ENCODE measurements at regions not wholly inside any gene's neighbourhood (a gene's known extent, or its start where the extent isn't known, plus 50 kb on each side); places are given as distances from the start of the nearest gene placed in this dataset.

DNA sequence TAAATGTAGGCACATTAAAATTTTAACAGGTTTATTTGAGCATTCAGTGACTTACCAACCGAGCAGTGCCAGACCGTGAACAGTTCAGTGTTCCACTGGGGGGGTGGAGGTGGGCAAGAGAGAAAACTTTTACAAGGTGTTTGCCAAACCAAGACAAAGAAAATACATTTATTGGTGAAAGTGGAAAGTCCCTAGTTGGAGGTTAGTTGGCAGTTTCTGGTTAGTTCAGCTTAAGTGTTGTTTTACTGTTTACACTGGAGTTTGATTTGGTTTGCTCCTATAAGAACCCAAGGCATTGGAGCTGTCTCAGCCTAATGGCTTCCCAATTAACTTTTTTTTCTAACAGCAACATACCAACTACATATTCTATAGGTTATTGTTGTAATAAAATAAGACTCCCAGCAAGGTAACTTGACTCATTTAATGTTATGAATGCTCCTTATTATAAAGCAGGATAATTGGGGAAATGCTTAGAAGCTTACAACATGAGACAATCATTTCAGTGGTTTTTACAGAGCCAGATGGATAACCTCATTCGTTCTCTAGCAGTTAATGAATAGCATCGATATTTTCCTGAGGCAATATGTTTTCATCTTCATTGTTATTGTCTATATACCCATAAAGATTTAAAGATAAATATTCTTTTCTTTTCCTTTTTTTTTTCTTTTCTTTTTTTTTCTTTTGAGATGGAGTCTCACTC, 115.8 kb downstream of the ETNK1 start:
- DNase-seq = no peak

DNA sequence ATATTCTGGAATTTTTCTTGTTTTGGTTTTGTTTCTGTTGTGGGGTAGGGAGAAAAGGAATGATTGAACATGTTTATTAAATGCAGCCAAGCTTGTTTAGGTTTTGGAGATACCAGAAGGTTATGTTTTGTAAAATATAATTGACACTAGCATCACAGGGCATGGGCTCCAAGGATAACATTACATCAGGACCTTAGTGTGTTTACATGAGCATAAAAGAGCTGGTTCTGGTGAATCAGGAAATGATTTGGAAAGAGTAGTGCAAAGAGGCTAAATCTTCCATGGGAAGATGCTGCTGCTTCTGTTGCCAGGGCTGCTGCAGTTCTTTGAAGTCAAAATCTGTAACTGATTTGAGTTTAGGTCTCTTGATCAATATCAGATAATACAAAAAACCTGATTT, 118.7 kb downstream of the ETNK1 start:
- no peak for DNase-seq

DNA sequence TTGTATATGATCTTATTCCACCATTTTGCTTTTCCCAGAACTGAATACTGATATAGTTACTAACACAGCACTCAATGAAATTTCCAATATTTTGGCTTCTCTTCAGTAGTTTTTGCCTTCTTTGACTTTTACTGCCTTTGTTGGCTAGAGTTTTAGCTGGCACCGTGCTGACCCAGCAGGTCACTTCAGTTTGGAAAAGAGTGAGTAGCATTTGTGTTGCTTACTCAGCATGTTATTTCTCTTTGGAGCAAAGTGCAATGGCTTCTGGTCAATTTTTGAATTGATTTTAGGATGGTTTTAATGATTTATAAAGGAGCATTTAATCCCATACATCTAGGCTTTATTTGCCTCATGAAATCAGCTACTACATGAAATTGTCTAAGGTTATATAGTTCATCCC, 119.2 kb downstream of the ETNK1 start:
- no peak for DNase-seq

DNA sequence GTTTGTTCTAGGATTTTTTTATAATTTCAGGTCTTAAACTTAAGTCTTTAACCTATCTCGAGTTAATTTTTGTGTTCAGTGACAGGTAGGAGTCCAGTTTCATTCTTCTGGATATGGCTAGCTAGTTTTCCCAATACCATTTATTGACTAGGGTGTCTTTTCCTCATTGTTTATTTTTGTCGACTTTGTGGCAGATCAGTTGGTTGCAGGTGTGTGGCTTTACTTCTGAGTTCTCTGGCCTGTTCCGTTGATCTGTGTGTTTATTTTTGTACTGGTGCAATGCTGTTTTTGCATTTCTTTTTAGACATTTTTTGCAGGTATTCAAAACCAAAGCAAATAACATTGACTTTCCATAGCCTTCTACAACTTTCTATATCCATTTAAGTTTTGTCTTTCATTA, 121.7 kb downstream of the ETNK1 start:
- DNase-seq = no peak

DNA sequence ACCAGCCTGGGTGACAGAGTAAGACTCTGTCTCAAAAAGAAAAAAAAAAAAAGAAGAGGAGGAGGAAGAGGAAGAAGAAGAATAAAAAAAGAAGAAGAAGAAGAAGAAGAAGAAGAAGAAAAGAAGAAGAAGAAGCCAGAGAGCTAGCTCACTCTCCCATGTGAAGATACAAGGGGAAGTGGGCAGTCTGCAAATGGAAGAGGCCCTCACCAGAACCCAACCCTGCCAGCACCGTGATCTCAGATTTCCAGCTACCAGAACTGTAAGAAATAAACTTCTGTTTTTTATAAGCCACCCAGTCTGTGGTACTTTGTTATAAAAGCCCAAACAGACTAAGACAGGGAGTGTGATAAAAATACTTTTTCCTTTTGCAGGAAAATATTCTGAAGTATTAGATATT, 130.7 kb downstream of the ETNK1 start:
- DNase-seq = no peak

DNA sequence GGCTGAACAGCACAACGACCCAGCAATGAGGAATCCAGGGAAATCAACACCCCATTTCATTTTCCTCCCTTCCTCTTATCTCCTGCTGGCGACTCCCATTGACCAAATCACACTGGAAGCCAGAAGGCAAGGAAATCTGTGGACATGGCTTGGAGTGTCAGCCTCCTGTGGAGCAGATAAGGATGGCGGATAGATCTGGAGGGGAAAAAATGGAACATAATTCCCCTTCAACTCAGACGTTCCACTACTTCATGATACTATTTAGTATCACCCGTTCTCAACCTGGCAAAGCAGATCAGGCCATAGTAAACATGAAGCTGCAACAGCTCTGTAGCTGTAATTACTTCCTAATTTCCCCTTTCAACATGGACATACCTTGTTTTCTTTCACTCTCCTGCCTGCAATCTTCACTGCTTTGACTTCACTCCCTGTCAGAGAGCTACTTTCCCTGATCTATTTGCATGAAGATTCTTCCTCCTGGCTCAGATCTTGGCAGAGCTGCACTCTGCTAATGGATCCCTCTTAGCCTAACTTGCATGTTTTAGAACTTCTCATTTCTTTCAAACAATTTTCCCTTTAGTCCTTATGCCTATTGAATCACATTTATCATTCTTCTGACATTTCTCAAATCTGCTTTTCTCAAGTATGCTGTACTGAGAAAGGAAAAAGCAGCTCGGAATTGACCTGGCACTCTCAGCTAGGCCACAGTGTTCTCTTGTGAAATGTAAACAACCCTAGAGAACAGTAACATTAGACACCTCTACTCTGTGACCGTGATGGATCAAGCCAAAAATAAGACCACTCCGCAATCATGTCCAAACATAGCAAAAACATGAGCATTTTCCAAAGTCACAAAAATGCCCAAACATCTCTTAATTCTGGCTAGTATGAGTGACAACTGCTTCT, 135.1 kb downstream of the ETNK1 start:
- DNase-seq = no peak

DNA sequence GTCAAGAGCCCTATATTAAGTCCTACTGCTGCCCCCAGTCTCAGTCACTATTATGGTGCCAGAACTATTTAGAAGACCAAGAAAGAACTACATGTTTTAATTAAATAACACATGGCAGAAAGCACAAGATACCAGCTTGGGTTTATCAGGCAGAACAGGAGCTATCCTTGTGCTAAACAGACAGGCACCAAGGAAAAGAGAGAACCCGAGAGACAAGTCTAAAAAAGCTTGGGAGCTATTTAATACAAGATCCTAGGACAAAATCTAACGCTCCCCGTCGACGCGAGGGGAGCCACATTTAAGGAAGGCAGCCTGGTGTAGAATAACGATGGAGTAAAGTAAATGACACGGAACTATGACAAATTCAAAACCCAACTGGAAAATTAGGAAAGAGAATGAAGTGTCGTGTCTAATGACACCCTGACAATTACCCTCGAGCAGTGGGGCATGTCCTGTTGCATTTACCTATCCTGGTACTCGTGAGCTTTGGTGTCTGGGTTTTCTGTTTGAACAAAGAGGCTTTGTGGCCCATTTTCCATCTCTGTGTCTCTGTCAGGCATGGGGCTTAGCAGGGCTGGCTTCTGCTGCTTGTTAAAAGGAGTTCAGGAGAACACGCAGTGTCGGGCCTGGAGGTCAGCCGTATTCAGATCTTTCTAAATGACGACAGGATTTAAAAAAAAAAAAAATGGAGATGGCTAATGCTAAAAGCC, 140.6 kb downstream of the ETNK1 start:
- DNase-seq = no peak

DNA sequence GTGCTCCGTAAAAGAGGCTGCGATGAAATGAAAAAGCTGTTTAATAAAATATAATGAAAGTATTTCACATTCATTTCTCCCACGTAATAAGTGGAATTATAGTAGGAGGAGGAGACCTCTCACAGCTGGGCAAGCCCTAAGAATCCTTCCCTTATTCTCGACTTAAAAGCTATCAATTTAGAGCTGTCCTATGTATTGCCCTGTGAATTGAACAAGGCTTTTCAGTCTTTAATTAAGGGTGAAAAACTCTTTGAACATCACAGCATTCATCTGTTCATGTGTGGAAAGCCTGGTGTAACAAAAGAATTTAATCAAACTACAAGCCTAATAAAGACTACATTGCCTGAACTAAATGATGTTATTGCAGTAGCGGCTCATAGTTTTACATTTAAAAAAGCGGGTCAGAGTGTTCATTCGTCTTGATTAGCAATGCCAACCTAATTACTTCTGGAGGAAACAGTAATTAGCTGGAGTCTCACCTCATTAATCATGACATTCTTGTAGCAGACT, 142.0 kb downstream of the ETNK1 start:
- DNase-seq = no peak

DNA sequence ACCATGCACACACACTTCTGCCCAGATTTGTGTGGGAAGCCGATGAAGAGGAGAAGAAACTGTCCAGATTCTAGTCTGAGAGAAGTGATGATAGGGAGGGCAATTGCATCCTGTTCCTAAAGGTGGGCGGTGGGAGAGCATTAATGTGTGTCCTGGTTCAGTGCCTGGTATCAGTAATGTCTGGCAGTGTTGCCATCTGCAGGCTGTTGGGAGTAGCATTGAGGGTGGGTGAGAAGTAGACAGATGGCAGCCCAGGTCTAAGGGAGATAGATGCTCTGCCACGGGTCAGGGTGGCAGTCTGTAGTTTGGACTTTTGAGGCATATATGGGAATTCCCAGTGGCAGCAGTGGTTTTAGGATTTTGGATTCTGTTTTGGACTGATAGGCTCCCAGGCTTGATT, 156.4 kb downstream of the ETNK1 start:
- no peak for DNase-seq

DNA sequence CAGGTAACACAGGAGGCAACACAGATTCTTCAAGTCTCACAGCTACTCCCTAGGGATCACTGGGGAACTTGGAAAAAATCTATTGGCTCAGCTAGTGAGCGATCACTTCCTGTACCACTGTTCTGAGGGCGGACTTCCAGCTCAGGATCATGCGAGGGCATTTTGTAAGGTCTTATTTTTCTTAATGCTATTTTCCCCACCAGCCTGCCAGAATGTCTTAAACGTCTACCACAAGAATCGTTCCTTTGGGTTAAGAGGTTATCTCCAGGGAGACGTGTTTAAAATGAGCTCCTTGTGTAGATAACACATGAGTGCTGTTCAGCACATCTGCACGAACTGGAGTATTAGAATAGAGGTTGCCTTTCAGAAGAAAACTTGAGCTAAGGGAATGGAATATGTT, 162.6 kb downstream of the ETNK1 start:
- peak in 1 of 2 donors; percentile 12 for DNase-seq

DNA sequence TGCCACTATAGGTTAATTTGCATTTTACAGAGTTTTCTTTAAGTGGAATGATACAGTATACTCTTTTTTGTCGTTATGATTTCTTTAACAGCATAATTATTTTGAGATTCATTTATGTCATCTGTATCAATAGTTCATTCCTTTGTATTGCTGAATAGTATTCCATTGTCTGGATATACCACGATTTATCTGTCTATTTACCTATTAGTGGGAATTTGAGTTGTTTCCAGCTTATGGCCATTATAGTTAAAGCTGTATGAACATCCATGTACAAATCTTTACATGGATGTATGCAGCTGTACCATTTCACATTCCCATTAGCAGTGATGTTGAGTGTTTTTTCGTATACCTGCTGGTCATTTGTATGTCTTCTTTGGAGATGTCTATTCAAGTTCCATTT, 163.9 kb downstream of the ETNK1 start:
- DNase-seq = no peak

DNA sequence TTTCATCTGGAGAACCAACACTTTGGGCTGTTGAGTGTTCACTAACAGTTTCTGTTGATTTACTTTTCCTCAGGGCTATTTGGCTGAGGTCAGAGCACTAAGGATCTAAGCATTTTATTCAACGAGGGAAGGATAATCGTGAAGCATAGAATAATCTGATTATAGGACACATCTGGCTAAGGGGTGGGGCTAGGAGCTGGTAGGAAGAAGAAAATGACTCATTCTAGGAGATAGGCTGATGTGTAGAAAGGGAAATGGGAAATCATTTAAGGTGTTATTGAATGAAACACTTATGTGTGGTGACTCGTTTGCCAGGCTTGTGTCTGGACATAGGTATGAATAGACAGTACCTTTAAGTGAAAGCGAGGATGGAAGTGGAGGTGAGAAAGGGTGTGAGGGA, 167.2 kb downstream of the ETNK1 start:
- DNase-seq = no peak

DNA sequence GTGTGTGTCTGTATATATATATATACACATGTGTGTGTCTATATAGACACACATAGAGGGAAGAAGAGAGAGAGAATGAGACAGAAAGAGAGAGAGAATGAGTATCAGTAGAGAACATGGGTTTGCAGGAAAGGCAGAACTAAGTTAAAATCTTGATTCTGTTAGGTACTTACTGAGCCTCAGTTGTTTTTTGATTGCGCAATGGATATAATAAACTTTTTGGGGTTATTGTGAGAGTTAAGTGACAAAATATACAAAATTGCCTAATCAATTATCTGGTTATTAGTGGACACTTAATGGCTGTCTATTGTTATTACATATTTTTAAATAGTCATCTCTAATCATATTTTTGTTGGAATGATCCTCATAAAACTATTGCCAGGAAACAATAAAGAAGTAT, 169.0 kb downstream of the ETNK1 start:
- no peak for DNase-seq

DNA sequence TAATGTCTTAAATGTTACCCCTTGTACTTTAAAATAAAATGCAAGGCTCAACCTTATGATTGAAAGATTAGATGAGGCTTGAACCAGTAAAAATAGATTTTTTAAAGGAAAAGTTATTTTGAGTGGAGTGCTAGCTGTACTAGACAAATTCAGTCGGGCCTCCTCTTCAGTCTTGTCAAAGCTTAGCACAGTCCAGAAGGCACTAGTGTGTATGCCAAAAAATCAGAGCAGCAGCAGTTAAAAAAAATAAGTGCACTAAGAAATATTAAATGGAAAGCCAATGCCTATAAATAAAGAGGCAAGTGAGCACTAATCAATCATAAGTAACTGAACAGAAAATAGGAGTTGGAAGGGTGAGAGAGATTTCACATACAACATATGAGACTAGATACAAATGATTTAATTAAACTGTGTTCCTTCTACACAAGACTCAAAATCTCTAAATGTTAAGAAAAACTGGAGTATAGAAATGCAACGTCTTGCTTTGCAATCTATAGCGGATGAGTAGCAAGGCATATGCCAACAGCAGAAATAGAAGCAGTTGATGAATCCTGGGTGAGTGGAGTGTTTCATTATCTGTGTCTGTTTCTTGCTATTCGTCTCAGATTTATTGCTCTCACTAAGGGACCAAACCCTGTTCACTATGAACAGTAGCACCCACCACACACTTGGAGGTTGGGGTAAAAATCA, 172.1 kb downstream of the ETNK1 start:
- DNase-seq = no peak

DNA sequence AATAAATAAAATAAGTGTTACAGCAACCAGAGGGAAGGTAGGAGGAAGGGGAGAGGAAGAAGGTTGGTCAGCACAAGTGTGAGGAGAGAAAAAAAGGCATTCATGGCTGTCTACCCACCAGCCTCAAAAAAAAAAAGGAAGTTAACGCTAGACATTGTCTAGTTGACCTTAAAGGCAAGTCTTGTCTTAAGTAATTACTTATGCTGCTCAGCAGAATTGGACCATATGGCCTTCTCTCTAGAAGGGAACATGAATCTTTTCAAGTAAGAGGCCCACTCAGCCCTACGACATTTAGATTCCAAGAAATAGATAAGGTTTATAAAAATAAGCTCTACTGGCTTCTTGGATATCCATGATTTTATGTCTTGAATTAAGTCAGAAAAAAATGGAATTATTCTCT, 172.7 kb downstream of the ETNK1 start:
- DNase-seq = no peak

DNA sequence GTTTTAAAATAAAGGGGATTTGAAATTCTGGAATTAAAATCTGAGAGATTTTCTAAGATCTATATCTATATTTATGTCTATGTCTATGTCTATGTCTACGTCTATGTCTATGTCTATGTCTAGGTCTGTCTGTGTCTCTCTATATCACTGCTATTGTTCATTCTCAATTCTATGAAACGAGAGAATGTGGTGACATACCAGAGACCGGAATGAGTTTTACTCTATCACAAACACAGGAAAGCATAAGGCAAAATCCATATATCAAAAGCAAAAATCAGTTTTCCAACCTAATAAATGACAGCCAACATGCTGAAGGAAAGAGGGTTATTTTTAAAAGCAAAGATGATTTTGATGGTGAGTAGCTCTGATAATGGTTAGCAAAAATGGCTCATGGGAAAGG, 173.1 kb downstream of the ETNK1 start:
- DNase-seq = no peak

DNA sequence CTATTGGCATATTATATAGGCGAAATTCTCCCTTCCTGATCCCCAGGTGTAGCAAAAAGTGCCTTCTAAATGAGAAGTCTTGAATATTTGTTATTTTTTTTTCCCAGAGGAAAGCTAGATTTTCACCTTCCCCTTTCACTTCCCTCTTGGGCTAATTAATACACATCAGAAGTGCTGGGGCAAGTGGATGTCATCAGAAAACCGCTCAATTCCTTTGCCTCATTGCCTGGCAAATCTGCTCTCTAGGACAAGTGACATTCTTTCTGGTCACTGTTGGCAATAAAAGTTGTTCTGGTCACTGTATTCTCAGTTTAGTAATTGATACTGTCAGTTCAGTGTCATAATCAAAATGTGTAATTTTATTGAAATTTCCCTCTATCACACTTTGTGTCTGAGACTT, 174.5 kb downstream of the ETNK1 start:
- DNase-seq = no peak

DNA sequence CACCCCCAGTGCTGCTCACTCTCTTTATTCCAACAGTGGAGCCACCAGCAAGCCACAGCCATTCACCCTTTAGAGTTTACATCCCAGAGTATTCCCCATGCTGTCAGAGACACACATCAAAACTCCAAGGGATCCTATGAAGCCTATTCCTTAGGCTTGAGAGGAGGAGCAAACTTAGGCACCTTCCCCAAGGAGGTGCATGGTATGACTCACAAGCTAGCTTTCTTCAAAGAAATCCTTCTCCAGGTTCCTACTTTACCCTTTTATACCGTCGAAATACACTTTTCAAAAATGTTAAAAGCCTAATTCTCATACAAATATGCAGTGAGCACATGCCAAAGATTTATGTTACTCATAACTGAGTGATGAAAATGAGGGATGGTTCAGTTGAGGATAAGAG, 175.4 kb downstream of the ETNK1 start:
- DNase-seq = no peak

DNA sequence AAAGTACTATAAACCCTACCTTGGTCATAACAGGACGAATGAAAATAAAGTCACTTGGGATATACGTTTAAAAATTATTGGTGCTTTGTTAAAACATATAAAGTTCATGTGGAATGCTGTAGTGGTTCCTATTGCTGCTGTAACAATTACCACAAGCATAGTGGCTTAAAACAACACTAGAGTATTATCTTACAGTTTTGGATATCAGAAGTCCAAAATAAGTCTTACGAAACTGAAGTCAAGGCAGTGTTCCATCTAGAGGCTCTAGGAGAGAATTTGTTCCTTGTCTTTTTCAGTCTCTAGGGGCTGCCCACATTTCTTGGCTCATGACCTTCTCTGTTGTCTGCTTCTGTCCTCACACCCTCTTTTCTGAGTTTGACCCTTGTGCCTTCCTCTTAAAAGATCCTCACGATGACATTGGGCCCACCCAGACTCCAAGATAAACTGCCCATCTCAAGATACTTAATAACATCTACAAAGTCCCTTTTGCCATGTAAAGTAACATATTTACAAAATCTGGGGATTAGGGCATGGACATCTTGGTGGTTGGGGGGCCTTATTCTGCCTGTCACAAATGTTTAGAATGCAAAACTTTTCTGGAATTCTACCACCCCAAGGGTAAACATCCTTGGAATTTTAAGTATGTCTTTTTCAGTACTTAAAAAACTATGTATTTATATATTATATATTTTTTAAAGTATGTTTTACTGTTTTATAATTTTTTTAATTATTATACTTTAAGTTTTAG, 178.1 kb downstream of the ETNK1 start:
- no peak for DNase-seq

DNA sequence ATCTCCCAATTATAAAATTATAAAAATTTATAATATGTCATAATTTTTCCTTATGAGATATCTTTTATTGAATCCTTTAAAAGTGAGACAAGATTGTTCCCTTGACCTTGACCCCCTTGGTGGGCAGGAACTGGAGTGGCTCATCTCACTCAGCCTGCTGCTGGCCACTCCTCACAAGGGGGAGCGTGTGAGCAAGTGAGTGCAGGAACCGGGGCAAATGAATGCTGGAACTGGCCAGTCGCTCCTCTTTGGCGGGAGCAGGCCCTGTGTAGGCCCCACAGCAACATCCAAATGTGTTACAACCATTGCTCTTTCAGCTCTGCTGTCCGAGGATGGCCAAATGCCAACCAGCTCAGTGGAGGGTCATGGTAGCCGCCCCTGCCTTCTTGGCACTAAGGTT, 178.8 kb downstream of the ETNK1 start:
- no peak for DNase-seq

DNA sequence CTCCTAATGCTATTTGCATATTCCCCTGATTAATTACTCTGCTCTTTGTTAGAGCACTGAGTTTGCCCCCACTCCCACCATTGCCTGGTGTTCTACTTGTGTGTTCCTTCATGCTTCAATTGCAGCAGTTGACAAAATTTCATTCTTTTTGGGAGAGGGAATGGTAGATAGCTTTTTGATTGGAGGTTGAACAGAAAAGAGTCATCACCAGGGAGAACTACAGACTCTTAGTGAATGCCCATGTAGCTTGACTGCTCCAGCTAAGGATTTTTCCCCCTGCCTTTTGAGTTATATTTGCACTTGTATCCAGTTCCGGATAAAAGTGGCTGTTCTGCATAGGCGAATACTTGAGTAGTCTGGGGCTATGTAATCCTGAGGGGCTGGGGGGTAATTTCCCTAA, 183.9 kb downstream of the ETNK1 start:
- DNase-seq = no peak
